Adrenal gland (tissue), 5 donors: ENCODE measurements at regions not wholly inside any gene's neighbourhood (a gene's known extent, or its start where the extent isn't known, plus 50 kb on each side); places are given as distances from the start of the nearest gene placed in this dataset.

Source experiments
- CTCF ChIP-seq, 6 experiments: fragments of 450-650 bp in 4 of 6; fragments of 200-600 bp in 2 of 6; sonication (generic) in 1 of 6; IDR thresholded peaks; 1 replicate in 5 of 6; 2 replicates in 1 of 6; pipeline versions ENCODE4 v1.5.1 to v1.8.0; 2016 to 2021; ENCODE audit warnings: antibody characterized with exemption in 6 of 6, mild to moderate bottlenecking in 2 of 6, moderate library complexity in 1 of 6
- POLR2A ChIP-seq, 2 donors: fragments of 450-650 bp; IDR thresholded peaks; one replicate each; pipeline ENCODE4 v1.6.1; 2017; ENCODE audit warnings: antibody characterized with exemption in 2 of 2, mild to moderate bottlenecking in 2 of 2, moderate library complexity in 1 of 2
- donor health status: DM: no; HTN: no; CAD: no.

GRCh38 chr13:78238911-78239310 is 320.3 kb upstream of the EDNRB start:
- TF ChIP-seq POLR2A (IDR thresholded peaks at IDR 0.05) (no peak), CTCF (IDR thresholded peaks at IDR 0.05) (no peak)
